NCI-H1092 treated with DMSO at 0.1 percent for 48 hours (cell line): ENCODE measurements at regions not wholly inside any gene's neighbourhood (a gene's known extent, or its start where the extent isn't known, plus 50 kb on each side); places are given as distances from the start of the nearest gene placed in this dataset.

Source experiments
- DNase-seq: peaks from one replicate; lab custom pipeline; 2025; lab: John Stamatoyannopoulos, UW

DNA sequence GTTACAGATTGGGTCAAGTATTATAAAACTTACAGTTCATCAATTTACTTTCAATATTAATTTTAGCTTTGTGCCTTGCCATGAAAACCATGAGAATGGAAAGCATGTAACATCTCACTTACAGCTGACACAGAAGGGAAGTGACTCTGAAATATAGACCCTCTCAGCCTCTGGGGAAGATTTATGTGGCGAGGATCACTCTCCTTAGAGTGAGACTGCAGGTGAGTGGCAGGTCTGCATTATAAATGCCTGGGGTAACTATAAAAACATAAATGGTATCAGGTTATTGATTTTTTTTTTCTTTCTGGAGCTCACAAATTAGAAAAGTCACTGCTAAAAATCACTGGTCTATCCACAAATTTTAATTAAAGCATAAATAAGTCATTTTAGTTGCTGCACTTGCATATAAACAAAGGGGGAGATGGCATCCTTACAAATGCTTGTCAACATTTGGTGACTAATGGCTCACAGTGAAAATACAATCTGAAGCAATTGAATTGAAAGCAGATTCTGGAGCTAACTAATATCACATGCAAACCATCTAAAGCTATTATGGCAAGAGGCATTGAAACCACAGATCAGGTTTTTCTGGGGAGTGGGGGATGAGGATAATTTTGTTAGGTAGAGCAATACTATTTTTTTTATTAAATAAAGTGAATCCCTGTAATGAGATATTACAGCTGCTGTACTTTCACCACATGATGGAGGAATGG, 200.9 kb downstream of the TM2D1 start:
- DNase-seq: peak; percentile 44

DNA sequence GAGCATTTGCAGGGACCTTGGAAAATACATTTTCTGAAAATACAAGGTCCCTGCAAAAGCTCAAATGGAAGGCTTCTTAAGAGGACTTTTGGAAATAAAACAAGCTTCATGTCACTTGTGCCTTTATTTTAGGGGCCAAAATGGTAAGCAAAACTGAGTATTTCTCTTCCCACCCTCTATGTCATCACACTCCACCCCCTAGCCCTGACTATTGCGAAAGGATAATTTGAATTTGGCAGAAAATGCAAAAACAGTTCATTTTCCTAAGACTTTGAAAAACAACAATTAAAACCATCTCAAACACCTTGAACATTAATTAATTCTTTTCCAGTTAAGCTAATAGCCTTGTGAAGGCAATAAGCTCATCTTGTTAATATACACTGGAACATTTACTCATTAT, 201.7 kb downstream of the TM2D1 start:
- no peak for DNase-seq

DNA sequence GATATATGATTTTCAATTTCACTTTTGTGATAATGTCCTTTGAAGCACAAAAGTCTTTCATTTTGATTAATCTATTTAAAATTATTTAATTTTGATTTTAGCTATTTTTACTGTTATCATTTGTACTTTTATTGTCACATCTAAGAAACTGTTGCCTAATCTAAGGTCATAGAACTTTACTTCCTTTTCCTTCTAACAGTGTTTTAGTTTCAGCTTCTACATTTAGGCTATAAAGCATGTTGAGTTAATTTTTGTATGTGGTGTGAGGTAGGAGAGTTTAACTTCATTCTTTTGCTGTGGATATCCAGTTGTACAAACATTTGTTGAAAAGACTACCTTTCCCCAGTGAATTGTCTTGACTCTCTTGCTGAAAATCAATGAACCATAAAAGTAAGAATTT, 204.5 kb downstream of the TM2D1 start:
- DNase-seq: no peak

DNA sequence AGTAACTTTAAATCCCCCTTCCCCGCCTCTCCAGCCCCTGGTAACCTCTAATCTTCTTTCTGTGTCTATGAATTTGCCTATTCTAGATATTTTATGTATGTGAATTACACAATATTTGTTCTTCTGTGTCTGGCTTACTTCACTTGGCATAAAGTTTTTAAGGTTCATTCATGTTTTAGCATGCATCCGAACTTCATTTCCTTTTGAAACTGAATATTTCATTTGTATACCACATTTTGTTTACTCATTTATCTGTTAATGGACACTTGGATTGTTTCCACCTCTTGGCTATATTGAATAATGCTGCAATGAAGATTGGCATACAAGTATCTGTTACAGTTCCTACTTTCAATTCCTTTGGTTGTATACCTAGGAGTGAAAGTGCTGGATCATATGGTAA, 205.3 kb downstream of the TM2D1 start:
- no peak for DNase-seq

DNA sequence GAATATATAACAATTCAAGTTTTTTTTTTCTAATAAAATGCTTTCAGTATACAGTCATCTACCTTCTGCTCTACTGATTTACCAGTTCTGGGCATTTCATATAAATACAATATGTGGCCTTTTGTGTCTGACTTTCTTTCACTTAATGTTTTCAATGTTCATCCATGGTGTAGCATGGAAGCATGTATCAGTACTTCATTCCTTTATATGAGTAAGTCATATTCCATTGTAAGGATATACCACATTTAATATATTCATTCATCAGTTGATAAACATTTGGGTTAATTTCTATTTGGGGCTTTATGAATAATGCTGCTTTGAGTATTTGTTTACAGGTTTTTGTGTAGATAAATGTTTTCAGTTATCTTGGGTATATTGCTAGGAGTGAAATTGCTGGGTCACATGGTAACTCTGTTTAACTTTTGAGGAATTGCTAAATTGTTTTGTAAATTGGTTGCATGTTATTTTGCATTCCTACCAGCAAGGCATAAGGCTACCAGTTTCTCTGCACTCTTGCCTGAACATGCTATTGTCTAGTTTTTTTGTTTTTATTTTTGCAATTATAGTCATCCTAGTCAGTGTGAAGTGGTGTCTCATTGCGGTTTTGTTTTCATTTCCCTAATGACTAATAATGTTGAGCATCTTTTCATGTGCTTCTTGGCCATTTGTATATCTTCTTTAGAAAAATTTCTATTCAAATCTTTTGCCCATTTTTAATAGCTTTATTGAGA, 206.1 kb downstream of the TM2D1 start:
- no peak for DNase-seq

DNA sequence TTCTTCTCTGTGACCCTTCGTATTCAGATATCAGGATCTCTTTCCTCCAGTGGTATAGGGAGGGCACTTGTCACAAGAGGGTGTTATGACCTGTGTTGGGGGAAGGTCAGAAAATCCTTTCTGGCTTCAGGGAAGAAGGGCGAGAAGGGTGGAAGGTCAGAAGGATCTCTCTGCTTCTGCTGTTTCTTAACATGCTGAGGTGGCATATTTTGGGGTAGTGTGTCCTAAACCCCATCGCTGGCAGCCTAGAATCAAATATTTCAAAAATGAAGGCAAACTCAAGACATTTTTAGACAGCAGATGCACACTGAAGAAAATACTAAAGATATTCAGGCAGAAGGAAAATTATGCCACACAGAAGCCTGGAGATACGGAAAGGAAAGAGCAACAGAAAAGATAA, 207.6 kb downstream of the TM2D1 start:
- no peak for DNase-seq

DNA sequence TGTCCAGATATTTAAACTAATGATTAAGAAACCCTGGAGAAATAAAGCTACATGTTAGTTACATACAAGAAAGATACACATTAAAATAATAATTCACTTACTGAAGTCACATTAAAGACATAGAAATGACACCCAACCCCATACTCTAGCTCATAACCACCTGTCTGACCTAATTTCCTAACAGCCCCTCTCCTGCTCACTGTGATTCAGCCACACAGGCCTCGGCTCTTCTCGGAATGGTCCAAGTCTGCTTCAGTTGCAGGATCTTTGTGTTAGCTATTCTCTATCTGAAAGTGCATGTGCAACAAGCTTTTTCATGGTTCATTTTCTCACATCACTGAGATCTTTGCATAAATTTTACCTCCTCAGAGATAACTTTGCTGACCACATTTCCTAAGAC, 209.8 kb downstream of the TM2D1 start:
- DNase-seq: no peak
